ENCODE measurements at regions not wholly inside any gene's neighbourhood (a gene's known extent, or its start where the extent isn't known, plus 50 kb on each side); places are given as distances from the start of the nearest gene placed in this dataset.

GRCh38 chr3:56940321-56940720, 120.1 kb upstream of the SPATA12 start (continued):
- TF ChIP-seq, protein P1, sequence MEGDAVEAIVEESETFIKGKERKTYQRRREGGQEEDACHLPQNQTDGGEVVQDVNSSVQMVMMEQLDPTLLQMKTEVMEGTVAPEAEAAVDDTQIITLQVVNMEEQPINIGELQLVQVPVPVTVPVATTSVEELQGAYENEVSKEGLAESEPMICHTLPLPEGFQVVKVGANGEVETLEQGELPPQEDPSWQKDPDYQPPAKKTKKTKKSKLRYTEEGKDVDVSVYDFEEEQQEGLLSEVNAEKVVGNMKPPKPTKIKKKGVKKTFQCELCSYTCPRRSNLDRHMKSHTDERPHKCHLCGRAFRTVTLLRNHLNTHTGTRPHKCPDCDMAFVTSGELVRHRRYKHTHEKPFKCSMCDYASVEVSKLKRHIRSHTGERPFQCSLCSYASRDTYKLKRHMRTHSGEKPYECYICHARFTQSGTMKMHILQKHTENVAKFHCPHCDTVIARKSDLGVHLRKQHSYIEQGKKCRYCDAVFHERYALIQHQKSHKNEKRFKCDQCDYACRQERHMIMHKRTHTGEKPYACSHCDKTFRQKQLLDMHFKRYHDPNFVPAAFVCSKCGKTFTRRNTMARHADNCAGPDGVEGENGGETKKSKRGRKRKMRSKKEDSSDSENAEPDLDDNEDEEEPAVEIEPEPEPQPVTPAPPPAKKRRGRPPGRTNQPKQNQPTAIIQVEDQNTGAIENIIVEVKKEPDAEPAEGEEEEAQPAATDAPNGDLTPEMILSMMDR (IDR thresholded peaks at IDR 0.05; ENCODE audit: control extremely low read depth in 1 of 3, insufficient read depth in 1 of 3, low read depth in 1 of 3, low read length in 3 of 3) = no peak
- TF ChIP-seq SUZ12 (IDR thresholded peaks at IDR 0.05; ENCODE audit: low read length) = no peak
- no peak for TF ChIP-seq HDAC6 (IDR thresholded peaks at IDR 0.05; ENCODE audit: low read depth, low read length)
- no peak for TF ChIP-seq SIN3A (conservative IDR thresholded peaks at IDR 0.05 in 1 of 2, IDR thresholded peaks at IDR 0.05 in 1 of 2; ENCODE audit: low read depth in 1 of 2, low read length in 2 of 2)
- TF ChIP-seq TCF12 (IDR thresholded peaks at IDR 0.05; ENCODE audit: low read depth, low read length) = no peak
- no peak for TF ChIP-seq ATF2 (IDR thresholded peaks at IDR 0.05; ENCODE audit: low read length)
